ENCODE measurements at regions not wholly inside any gene's neighbourhood (a gene's known extent, or its start where the extent isn't known, plus 50 kb on each side); places are given as distances from the start of the nearest gene placed in this dataset.

GRCh38 chr5:117302949-117303348 lies 728.3 kb upstream of the SEMA6A start:
- H3K4me1 ChIP-seq (ENCODE audit: control insufficient read depth in 5 of 5, insufficient read depth in 5 of 5, low read length in 5 of 5), result peaks cover 0 to 16% (median 2%) of the 10 kb centered on the region in 5 donors
- H3K27me3 ChIP-seq (ENCODE audit: control insufficient read depth in 3 of 3, insufficient read depth in 3 of 3, low read length in 2 of 3), result no peaks in the 10 kb centered on the region
- H3K9ac ChIP-seq (ENCODE audit: insufficient read depth in 1 of 2, low read length in 2 of 2), result no peak overlapping the region
- no peaks in the 10 kb centered on the region for H3K9me3 ChIP-seq (ENCODE audit: control insufficient read depth in 4 of 4, insufficient read depth in 3 of 4, low read length in 3 of 4)
- H3K27ac ChIP-seq (ENCODE audit: low read depth in 1 of 2, low read length in 1 of 2), result no peak overlapping the region
- H3K36me3 ChIP-seq (ENCODE audit: control insufficient read depth in 4 of 4, insufficient read depth in 4 of 4, low read length in 4 of 4), result no peaks in the 10 kb centered on the region
- no peak overlapping the region for H3K4me3 ChIP-seq
- no peak for TF ChIP-seq CTCF (IDR thresholded peaks at IDR 0.05; ENCODE audit: control extremely low read depth, extremely low read depth)
- DNase-seq (no peak), ATAC-seq (ENCODE audit: insufficient read depth, low FRiP score) (no peak)
- WGBS, 2 donors, result 83% methylated on average over 3 of the region's 3 CpGs

- WGBS, 2 donors, result 69 to 78% methylated on average over 1 of the region's 1 CpG
- Histone ChIP-seq H3K27ac (ENCODE audit: low read depth in 1 of 2, low read length in 1 of 2) (no peak overlapping the region), H3K4me3 (no peak overlapping the region), H3K9ac (ENCODE audit: insufficient read depth in 1 of 2, low read length in 2 of 2) (no peak overlapping the region), H3K9me3 (ENCODE audit: control insufficient read depth in 4 of 4, insufficient read depth in 3 of 4, low read length in 3 of 4) (no peaks in the 10 kb centered on the region), H3K4me1 (ENCODE audit: control insufficient read depth in 5 of 5, insufficient read depth in 5 of 5, low read length in 5 of 5) (peaks cover 0 to 18% (median 2%) of the 10 kb centered on the region in 5 donors), H3K36me3 (ENCODE audit: control insufficient read depth in 4 of 4, insufficient read depth in 4 of 4, low read length in 4 of 4) (no peaks in the 10 kb centered on the region), H3K27me3 (ENCODE audit: control insufficient read depth in 3 of 3, insufficient read depth in 3 of 3, low read length in 2 of 3) (no peaks in the 10 kb centered on the region)
- DNase-seq (peak in 2 of 3 donors; percentile 22 to 42), ATAC-seq (ENCODE audit: insufficient read depth, low FRiP score) (no peak)
- TF ChIP-seq CTCF (IDR thresholded peaks at IDR 0.05; ENCODE audit: control extremely low read depth, extremely low read depth), result no peak
Observed at GRCh38 chr5:117302473-117302872, 727.9 kb upstream of the SEMA6A start.

- Histone ChIP-seq H3K36me3 (ENCODE audit: control insufficient read depth in 4 of 4, insufficient read depth in 4 of 4, low read length in 4 of 4) (no peaks in the 10 kb centered on the region), H3K27ac (ENCODE audit: low read depth in 1 of 2, low read length in 1 of 2) (no peak overlapping the region), H3K4me3 (no peak overlapping the region), H3K9ac (ENCODE audit: insufficient read depth in 1 of 2, low read length in 2 of 2) (no peak overlapping the region), H3K27me3 (ENCODE audit: control insufficient read depth in 3 of 3, insufficient read depth in 3 of 3, low read length in 2 of 3) (no peaks in the 10 kb centered on the region), H3K4me1 (ENCODE audit: control insufficient read depth in 5 of 5, insufficient read depth in 5 of 5, low read length in 5 of 5) (peaks cover 0 to 18% (median 2%) of the 10 kb centered on the region in 5 donors), H3K9me3 (ENCODE audit: control insufficient read depth in 4 of 4, insufficient read depth in 3 of 4, low read length in 3 of 4) (no peaks in the 10 kb centered on the region)
- ATAC-seq (ENCODE audit: insufficient read depth, low FRiP score) (no peak), DNase-seq (peak in 1 of 3 donors; percentile 12)
- 54 to 64% methylated on average over 3 of the region's 3 CpGs for WGBS, 2 donors
- TF ChIP-seq CTCF (IDR thresholded peaks at IDR 0.05; ENCODE audit: control extremely low read depth, extremely low read depth), result no peak
Observed at GRCh38 chr5:117299936-117300328, 725.3 kb upstream of the SEMA6A start.

- Histone ChIP-seq H3K4me1 (ENCODE audit: control insufficient read depth in 5 of 5, insufficient read depth in 5 of 5, low read length in 5 of 5) (peaks cover 0 to 18% (median 2%) of the 10 kb centered on the region in 5 donors), H3K9ac (ENCODE audit: insufficient read depth in 1 of 2, low read length in 2 of 2) (no peak overlapping the region), H3K27me3 (ENCODE audit: control insufficient read depth in 3 of 3, insufficient read depth in 3 of 3, low read length in 2 of 3) (no peaks in the 10 kb centered on the region), H3K27ac (ENCODE audit: low read depth in 1 of 2, low read length in 1 of 2) (no peak overlapping the region), H3K36me3 (ENCODE audit: control insufficient read depth in 4 of 4, insufficient read depth in 4 of 4, low read length in 4 of 4) (no peaks in the 10 kb centered on the region), H3K9me3 (ENCODE audit: control insufficient read depth in 4 of 4, insufficient read depth in 3 of 4, low read length in 3 of 4) (no peaks in the 10 kb centered on the region), H3K4me3 (no peak overlapping the region)
- TF ChIP-seq CTCF (IDR thresholded peaks at IDR 0.05; ENCODE audit: control extremely low read depth, extremely low read depth), result no peak
- DNase-seq (no peak), ATAC-seq (ENCODE audit: insufficient read depth, low FRiP score) (no peak)
- WGBS, 2 donors, result 81 to 85% methylated on average over 5 of the region's 5 CpGs
Observed at GRCh38 chr5:117299224-117299935, 724.8 kb upstream of the SEMA6A start.
